Cardiac muscle cell (in vitro differentiated cells and primary cell): ENCODE measurements at regions not wholly inside any gene's neighbourhood (a gene's known extent, or its start where the extent isn't known, plus 50 kb on each side); places are given as distances from the start of the nearest gene placed in this dataset.
"Not testable (repeated sequence)": the region's sequence is repeated elsewhere in the genome, so short reads cannot be mapped to it uniquely, and the experiment has no call there.

Source experiments
- DNase-seq, 2 donors: peaks; one replicate each; pipeline versions ENCODE4 v3.0.0 to v3.0.0-alpha.2; 2010 to 2017; ENCODE audit warnings: low read depth in 1 of 2, low spot score in 1 of 2
- H3K27ac ChIP-seq: fragments of 200-600 bp; sonication (generic); 2 replicates; pipeline ENCODE4 v1.5.1; 2016
- H3K27me3 ChIP-seq: fragments of 200-600 bp; sonication (generic); 2 replicates; pipeline ENCODE4 v1.6.0; 2016; ENCODE audit warnings: control low read depth
- H3K36me3 ChIP-seq: fragments of 200-600 bp; sonication (generic); 2 replicates; pipeline ENCODE4 v1.5.1; 2016; ENCODE audit warnings: control low read depth
- H3K4me1 ChIP-seq: fragments of 200-600 bp; sonication (generic); 2 replicates; pipeline ENCODE4 v1.8.1; 2017; ENCODE audit warnings: low read depth, mild to moderate bottlenecking, mixed run types
- H3K4me3 ChIP-seq: fragments of 200-600 bp; sonication (generic); 2 replicates; pipeline ENCODE4 v1.5.1; 2016; ENCODE audit warnings: mild to moderate bottlenecking
- H3K9me3 ChIP-seq: fragments of 200-600 bp; sonication (generic); 2 replicates; pipeline ENCODE4 v1.5.1; 2017; ENCODE audit warnings: low read depth, mild to moderate bottlenecking, control low read depth
- TF ChIP-seq, protein P1 (sequence below): IDR thresholded peaks from 2 replicates; pipeline ENCODE4 v1.5.1; 2012; ENCODE audit warnings: low read depth, mild to moderate bottlenecking, low read length

DNA sequence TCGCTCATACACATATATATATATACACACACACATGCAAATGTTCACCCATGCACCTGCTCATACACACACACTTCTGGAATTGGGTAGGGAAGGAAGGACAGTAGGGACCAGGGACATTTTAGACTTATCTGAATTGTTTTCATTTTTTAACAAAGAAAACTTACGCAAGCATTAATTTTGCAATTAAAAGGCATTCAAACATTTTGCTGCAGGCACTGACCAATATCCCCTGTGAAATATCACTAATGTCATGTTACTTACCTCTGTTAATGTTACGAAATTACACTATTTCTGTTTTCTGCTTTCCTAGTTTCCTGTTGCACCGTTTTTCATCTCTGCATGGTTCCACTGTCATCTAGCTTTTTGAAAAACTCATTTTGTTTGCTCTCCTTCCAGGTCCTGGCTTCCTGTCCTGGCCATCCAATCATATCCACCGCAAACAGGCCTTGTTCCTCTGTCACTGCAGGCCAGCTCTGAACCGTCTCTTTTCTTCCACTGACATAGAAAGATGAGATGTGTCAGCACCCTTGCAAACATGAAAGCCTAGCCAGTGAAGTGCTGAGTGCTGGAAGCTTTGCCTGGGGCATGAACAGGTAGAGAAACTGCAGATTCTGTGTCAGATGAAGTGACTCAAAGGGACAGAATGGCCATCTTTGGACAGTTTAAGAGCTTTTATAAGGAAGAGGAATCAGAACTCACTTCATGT lies 114.5 kb downstream of the SEPTIN7 start:
- not testable (repeated sequence) for H3K27me3 ChIP-seq, DNase-seq, H3K9me3 ChIP-seq, H3K36me3 ChIP-seq, H3K4me1 ChIP-seq, H3K27ac ChIP-seq, H3K4me3 ChIP-seq

DNA sequence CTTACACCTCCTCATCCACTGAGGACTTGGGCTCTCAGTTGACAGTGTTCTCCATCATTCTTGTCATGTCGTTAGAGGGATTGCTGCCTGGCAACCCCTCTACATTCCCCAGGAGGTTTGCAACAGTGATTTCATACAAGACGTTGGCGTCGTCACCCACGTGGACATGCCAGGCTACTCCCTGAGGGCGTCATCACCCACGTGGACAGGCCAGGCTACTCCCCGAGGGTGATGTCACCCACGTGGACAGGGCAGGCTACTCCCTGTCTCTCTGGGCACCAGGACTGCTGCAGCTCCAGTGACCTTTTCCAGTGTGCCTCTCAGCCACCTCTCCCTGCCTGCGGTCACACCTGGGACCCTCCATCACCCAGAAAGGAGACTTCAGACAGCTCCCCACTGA lies 117.4 kb downstream of the SEPTIN7 start:
- H3K4me3 ChIP-seq, H3K27ac ChIP-seq, H3K27me3 ChIP-seq, H3K9me3 ChIP-seq, DNase-seq, H3K4me1 ChIP-seq, H3K36me3 ChIP-seq: not testable (repeated sequence)

DNA sequence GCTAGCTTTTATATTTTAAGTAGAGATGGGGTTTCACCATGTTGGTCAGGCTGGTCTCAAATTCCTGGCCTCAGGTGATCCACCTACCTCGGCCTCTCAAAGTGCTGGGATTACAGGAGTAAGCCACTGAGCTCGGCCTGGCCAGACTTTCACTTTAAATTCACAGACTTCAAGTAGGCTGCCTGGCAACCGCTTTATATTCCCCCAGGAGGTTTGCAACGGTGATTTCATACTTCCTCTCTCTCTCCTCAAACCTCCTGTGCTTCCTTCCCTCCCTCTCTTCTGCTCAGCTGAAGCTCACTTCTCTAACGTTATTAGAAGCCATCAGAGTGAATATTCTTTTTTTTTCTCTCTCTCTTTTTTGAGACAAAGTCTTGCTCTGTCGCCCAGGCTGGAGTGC lies 118.8 kb downstream of the SEPTIN7 start:
- not testable (repeated sequence) for H3K9me3 ChIP-seq, H3K4me3 ChIP-seq, H3K27ac ChIP-seq, H3K4me1 ChIP-seq, H3K36me3 ChIP-seq, H3K27me3 ChIP-seq
- peak in 1 of 2 donors; percentile 47 for DNase-seq

DNA sequence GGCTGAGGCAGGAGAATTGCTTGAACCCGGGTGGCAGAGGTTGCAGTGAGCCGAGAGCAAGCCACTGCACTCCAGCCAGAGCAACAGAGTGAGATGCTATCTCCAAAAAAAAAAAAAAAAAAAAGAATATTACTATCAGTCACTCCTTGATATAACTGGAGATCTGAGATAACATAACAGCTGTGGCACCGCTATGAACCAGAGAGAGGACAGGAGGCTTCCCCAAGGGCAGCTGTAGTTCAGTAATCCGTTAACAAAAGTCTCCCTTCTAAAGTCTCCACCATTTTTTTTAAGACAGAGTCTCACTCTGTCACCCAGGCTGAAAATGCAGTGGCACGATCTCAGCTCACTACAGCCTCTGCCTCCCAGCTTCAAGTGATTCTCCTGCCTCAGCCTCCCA lies 120.5 kb downstream of the SEPTIN7 start:
- not testable (repeated sequence) for H3K27me3 ChIP-seq, H3K9me3 ChIP-seq, H3K27ac ChIP-seq, DNase-seq, H3K36me3 ChIP-seq, H3K4me1 ChIP-seq, H3K4me3 ChIP-seq

DNA sequence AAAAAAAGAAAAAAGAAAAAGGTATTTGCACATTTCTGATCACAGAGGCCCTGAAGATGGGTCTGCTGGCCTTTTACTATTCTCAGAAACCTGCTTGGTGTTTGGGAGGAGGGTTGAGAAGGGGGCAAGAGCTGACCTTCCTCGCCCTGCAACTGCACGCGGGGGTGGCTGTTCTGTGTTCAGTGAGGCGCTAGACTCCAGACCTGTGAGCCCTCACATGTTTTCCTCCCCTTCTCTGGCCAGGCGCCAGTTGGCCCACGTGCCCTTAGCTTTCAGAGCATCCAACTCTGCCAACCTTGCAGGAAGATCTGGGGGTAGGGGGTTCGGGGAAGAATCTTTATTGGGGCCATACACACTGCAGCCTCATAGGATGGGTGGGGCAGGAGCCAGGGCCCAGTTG lies 123.8 kb downstream of the SEPTIN7 start:
- DNase-seq, H3K4me3 ChIP-seq, H3K27me3 ChIP-seq: not testable (repeated sequence)

DNA sequence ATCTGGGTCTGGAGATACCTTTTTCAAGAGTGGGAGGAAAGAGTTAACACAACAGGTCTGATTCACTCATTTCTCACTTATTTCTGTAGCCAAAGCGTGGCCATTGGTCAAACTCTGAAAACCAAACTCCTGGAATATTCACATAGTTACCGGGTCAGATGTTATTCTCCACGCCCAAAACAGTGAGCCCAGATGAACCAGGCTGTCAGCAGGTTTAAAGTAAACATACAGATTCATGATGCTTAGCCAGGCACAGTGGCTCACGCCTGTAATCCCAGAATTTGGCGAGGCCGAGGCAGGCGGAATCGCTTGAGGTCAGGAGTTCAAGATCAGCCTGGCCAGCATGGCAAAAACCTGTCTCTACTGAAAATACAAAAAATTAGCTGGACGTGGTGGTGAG lies 126.1 kb downstream of the SEPTIN7 start:
- not testable (repeated sequence) for H3K27ac ChIP-seq, H3K4me1 ChIP-seq, H3K36me3 ChIP-seq, H3K27me3 ChIP-seq, H3K4me3 ChIP-seq, H3K9me3 ChIP-seq, DNase-seq

More for the DNA sequence above, 123.8 kb downstream of the SEPTIN7 start:
- H3K9me3 ChIP-seq, H3K36me3 ChIP-seq, H3K4me1 ChIP-seq, H3K27ac ChIP-seq: not testable (repeated sequence)

DNA sequence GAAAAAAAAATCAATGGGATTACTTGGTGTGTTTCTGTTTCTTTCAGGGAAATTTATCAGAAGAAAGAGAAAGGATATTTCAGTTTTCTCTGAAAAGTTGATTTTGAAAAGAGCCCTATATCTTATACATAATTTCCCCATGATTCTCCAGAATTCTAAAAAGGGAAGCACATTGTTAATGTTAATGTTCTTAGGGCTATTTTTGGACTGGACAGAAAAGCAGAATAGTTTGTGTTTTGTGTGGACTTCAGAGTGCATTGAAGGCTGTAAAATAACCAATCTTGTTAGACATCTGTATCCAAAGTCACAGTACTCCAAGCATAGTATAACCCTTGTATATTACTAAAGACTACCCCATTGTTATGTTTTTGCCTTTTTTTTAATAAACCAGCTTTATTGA lies 130.3 kb downstream of the SEPTIN7 start:
- H3K4me3 ChIP-seq, H3K36me3 ChIP-seq, H3K27ac ChIP-seq, H3K9me3 ChIP-seq, DNase-seq, H3K27me3 ChIP-seq, H3K4me1 ChIP-seq: not testable (repeated sequence)

DNA sequence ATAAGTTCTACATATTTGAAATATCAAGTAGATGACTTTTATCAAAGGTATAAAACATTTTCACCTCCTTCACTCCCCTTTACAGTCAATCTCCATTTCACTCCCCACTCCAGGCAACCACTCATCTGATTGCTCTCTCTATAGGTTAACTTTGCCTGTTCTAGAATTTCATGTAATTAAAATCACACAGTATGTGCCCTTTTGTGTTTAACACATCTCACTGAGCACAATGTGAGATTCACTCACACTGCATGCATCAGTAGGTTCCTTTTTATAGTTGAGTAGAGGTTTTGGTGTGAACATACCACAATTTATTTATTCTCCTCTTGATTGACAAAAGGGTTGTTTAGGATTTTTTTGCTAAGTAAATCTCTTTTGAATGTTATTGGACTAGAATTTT lies 130.7 kb downstream of the SEPTIN7 start:
- not testable (repeated sequence) for H3K9me3 ChIP-seq, DNase-seq, H3K27ac ChIP-seq, H3K27me3 ChIP-seq, H3K36me3 ChIP-seq, H3K4me3 ChIP-seq, H3K4me1 ChIP-seq

DNA sequence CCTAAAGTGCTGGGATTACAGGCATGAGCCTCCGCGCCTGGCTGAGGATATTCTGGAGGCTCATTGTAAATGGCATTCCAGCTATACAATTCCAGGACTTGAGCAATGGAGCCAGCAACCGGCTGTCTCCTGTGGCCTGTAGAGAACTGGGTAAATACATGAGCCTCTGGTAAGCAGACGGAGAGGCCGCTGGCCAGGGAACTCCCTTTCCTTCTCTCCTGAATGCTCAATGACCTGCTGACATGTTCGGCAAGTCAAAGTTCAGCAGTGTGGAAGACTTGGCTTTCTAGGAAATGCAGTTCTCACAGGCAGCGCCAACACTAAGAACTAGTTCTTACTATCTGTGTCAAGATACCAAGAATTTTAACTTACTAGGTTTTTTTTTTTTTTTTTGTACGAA lies 139.8 kb downstream of the SEPTIN7 start:
- not testable (repeated sequence) for DNase-seq, H3K9me3 ChIP-seq, H3K4me1 ChIP-seq, H3K4me3 ChIP-seq, H3K27me3 ChIP-seq, H3K36me3 ChIP-seq, H3K27ac ChIP-seq

DNA sequence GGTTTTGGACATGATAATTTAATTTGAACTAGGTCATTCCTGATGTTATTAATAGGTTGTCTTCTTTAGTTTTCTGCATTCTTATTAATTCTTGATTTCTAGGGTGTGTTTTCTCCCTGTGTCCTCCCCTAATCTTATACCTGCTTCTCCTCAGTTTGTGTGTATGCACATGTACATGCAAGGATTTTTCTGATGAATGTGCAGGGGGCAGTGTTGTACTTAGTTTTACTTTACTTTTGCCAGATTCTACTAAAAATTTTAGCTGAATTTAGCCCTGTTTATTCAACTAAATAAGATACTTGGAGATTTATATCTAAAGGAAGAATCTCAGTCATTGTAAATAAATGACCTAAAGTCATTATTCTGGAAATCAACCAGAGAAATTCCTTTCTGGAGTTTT lies 144.8 kb downstream of the SEPTIN7 start:
- not testable (repeated sequence) for H3K4me3 ChIP-seq, H3K4me1 ChIP-seq, H3K27me3 ChIP-seq, H3K9me3 ChIP-seq, H3K27ac ChIP-seq, H3K36me3 ChIP-seq
- TF ChIP-seq, protein P1, sequence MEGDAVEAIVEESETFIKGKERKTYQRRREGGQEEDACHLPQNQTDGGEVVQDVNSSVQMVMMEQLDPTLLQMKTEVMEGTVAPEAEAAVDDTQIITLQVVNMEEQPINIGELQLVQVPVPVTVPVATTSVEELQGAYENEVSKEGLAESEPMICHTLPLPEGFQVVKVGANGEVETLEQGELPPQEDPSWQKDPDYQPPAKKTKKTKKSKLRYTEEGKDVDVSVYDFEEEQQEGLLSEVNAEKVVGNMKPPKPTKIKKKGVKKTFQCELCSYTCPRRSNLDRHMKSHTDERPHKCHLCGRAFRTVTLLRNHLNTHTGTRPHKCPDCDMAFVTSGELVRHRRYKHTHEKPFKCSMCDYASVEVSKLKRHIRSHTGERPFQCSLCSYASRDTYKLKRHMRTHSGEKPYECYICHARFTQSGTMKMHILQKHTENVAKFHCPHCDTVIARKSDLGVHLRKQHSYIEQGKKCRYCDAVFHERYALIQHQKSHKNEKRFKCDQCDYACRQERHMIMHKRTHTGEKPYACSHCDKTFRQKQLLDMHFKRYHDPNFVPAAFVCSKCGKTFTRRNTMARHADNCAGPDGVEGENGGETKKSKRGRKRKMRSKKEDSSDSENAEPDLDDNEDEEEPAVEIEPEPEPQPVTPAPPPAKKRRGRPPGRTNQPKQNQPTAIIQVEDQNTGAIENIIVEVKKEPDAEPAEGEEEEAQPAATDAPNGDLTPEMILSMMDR: peak; percentile 14
- peak in 1 of 2 donors; percentile 12 for DNase-seq

DNA sequence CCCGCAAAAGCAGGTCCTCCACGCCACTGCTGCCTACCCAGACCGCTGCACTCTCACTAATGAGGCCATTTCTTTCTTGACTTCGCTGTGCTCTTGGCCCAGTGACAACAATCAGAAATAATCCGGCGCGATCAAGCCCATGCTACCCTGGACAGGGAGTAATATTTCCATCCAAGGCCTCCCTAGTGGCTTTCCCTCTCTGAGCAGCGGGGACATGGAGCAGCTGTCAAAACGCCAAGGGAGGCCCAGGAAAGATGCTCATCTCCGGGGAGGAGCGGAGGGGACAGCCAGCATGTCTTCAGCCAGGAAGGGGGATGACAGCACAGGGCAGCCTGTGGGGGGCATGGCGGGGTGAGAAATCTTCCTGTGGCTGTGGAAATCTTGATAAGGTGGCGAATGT lies 154.9 kb downstream of the SEPTIN7 start:
- not testable (repeated sequence) for H3K27ac ChIP-seq, DNase-seq, H3K36me3 ChIP-seq, H3K9me3 ChIP-seq, H3K27me3 ChIP-seq, H3K4me3 ChIP-seq, H3K4me1 ChIP-seq

DNA sequence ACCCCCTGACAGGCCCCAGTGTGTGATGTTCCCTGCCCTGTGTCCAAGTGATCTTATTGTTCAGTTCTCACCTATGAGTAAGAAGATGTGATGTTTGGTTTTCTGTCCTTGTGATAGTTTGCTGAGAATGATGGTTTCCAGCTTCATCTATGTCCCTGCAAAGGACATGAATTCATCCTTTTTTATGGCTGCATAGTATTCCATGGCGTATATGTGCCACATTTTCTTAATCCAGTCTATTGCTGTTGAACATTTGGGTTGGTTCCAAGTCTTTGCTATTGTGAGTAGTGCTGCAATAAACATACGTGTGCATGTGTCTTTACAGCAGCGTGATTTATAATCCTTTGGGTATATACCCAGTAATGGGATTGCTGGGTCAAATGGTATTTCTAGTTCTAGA lies 156.1 kb downstream of the SEPTIN7 start:
- not testable (repeated sequence) for H3K36me3 ChIP-seq, H3K4me3 ChIP-seq, H3K9me3 ChIP-seq, DNase-seq, H3K4me1 ChIP-seq, H3K27ac ChIP-seq, H3K27me3 ChIP-seq

DNA sequence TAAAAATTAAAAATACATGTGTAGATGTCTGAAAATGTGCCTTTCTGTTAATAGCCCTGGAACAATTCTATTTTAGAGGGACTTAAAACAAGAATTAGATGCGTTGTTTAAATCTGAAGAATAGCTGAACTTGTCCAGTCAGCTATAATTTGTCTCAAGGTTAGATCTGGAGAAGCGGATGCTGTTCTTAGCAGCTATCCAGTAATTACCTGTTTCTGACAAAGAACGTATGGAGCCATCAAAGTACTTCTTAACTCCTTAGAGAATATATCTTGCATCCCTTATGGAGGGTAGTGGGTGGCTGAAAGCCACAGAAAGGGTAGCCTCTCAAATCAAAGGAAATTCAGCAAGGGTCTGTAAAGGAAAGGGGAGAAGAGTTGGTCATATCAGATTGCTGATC lies 160.4 kb downstream of the SEPTIN7 start:
- not testable (repeated sequence) for DNase-seq, H3K4me1 ChIP-seq, H3K36me3 ChIP-seq, H3K9me3 ChIP-seq, H3K4me3 ChIP-seq, H3K27me3 ChIP-seq, H3K27ac ChIP-seq

DNA sequence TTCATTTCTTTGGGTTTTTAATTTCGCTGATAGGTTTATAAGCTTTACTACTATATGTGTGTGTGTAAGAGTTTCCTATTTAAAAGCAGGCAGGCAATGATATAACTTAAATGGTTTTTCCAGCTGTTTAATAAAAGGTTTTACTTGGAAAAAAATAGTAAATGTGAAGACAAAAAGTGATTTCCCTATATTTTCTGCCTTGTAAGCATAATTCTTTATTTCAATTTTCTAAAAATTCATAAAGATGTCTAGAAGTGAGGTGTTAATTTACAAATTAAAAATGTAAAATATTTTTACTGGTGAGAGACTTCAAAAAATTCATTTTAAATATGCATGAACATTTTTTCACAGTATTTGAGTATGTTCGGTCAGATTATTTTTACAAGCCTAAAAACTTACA lies 161.8 kb downstream of the SEPTIN7 start:
- not testable (repeated sequence) for H3K4me3 ChIP-seq, H3K36me3 ChIP-seq, DNase-seq, H3K4me1 ChIP-seq, H3K9me3 ChIP-seq, H3K27me3 ChIP-seq, H3K27ac ChIP-seq
